PC-3 (cell line): ENCODE measurements at regions not wholly inside any gene's neighbourhood (a gene's known extent, or its start where the extent isn't known, plus 50 kb on each side); places are given as distances from the start of the nearest gene placed in this dataset.
"Not testable (repeated sequence)": the region's sequence is repeated elsewhere in the genome, so short reads cannot be mapped to it uniquely, and the experiment has no call there.

Source experiments
- ATAC-seq: fragments of 200-7000 bp; cut with Tn5 transposase; 2 replicates; pipeline ENCODE4 v1.9.1; 2020; ENCODE audit warnings: mild to moderate bottlenecking, moderate library complexity
- BruUV-seq: library from RNA; stranded (reverse); fragments of 400-500 nt; replicated peaks from 2 replicates; lab custom pipeline; 2021; lab: Mats Ljungman, UMichigan
- CTCF ChIA-PET: fragments of 300-600 bp; sonication (Branson Sonifier 250); formaldehyde crosslinking; loops from one replicate; lab custom pipeline; 2022; ENCODE audit warnings: antibody characterized with exemption; lab: Charles Lee
- POLR2A ChIA-PET: fragments of 300-600 bp; sonication (Branson Sonifier 250); formaldehyde crosslinking; loops from one replicate; lab custom pipeline; 2022; ENCODE audit warnings: antibody characterized with exemption; ENCODE audit not compliant: unreplicated experiment; lab: Charles Lee
- DNase-seq: peaks from one replicate; pipeline ENCODE4 v3.0.0-alpha.2; 2015
- H2AFZ ChIP-seq: fragments of 300-600 bp; sonication (generic); 2 replicates; pipeline ENCODE4 v1.6.0; 2016; ENCODE audit warnings: antibody characterized with exemption, low read length
- H3F3A ChIP-seq: fragments of 300-600 bp; sonication (generic); one replicate; pipeline ENCODE4 v1.6.0; 2017; ENCODE audit warnings: antibody characterized with exemption, low read length, control low read depth, mild to moderate bottlenecking; ENCODE audit not compliant: unreplicated experiment
- H3K27ac ChIP-seq: fragments of 300-600 bp; sonication (generic); 2 replicates; pipeline ENCODE4 v1.5.1; 2016; ENCODE audit warnings: mild to moderate bottlenecking, low read length
- H3K27me3 ChIP-seq: fragments of 300-600 bp; sonication (generic); 2 replicates; pipeline ENCODE4 v1.6.1; 2016; ENCODE audit warnings: low read length, mixed read lengths
- H3K36me3 ChIP-seq: fragments of 300-600 bp; sonication (generic); 2 replicates; pipeline ENCODE4 v1.6.1; 2016; ENCODE audit warnings: low read depth, mixed run types, low read length, mixed read lengths
- H3K4me1 ChIP-seq: fragments of 300-600 bp; sonication (generic); 2 replicates; pipeline ENCODE4 v1.5.1; 2016; ENCODE audit warnings: low read length; ENCODE audit not compliant: insufficient read depth
- H3K4me2 ChIP-seq: fragments of 300-600 bp; sonication (generic); 2 replicates; pipeline ENCODE4 v1.6.0; 2016; ENCODE audit warnings: low read length
- H3K4me3 ChIP-seq: fragments of 300-600 bp; sonication (generic); 2 replicates; pipeline ENCODE4 v1.5.1; 2016; ENCODE audit warnings: mild to moderate bottlenecking, low read length, mixed read lengths
- H3K79me2 ChIP-seq: fragments of 300-600 bp; sonication (generic); 2 replicates; pipeline ENCODE4 v1.6.1; 2017; ENCODE audit warnings: low read length, mixed read lengths
- H3K9ac ChIP-seq: fragments of 300-600 bp; sonication (generic); 2 replicates; pipeline ENCODE4 v1.6.0; 2016; ENCODE audit warnings: mild to moderate bottlenecking, low read length
- H3K9me2 ChIP-seq: fragments of 300-600 bp; sonication (generic); replicated peaks from 2 replicates; pipeline ENCODE4 v1.6.1; 2016; ENCODE audit warnings: mixed run types, low read length, mixed read lengths
- H3K9me3 ChIP-seq: fragments of 300-600 bp; sonication (generic); 2 replicates; pipeline ENCODE4 v1.6.1; 2016; ENCODE audit warnings: low read length, mixed read lengths
- H4K20me1 ChIP-seq: fragments of 300-600 bp; sonication (generic); 2 replicates; pipeline ENCODE4 v1.6.1; 2016; ENCODE audit warnings: low read length, mixed read lengths
- CTCF ChIP-seq: fragments of 300-600 bp; sonication (generic); conservative IDR thresholded peaks from 2 replicates; pipeline ENCODE4 v1.5.1; 2017; ENCODE audit warnings: antibody characterized with exemption, low read depth, mild to moderate bottlenecking, low read length
- EZH2 ChIP-seq: fragments of 300-600 bp; sonication (generic); IDR thresholded peaks from one replicate; pipeline ENCODE4 v1.6.1; 2017; ENCODE audit warnings: antibody characterized with exemption, mild to moderate bottlenecking, low read length; ENCODE audit not compliant: unreplicated experiment
- EZH2phosphoT487 ChIP-seq: fragments of 300-600 bp; sonication (generic); IDR thresholded peaks from 2 replicates; pipeline ENCODE4 v1.6.1; 2018; ENCODE audit warnings: mild to moderate bottlenecking, antibody characterized with exemption, low read length, borderline replicate concordance
- intact Hi-C: fragments of 100-400 bp; cut with micrococcal nuclease; formaldehyde crosslinking; loops from 2 replicates; pipeline ENCODE4 v1.9.0; 2023

DNA sequence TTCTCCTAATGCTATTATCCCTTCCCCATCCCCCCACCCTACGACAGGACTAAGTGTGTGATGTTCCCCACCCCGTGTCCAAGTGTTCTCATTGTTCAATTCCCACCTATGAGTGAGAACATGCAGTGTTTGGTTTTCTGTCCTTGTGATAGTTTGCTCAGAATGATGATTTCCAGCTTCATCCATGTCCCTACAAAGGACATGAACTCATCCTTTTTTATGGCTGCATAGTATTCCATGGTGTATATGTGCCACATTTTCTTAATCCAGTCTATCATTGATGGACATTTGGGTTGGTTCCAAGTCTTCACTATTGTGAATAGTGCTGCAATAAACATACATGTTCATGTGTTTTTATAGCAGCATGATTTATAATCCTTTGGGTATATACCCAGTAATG, 183.4 kb downstream of the MSN start:
- H3K79me2 ChIP-seq, H3F3A ChIP-seq, H3K4me2 ChIP-seq, H3K36me3 ChIP-seq, DNase-seq, H3K9ac ChIP-seq, intact Hi-C loops, H3K4me3 ChIP-seq, CTCF ChIA-PET, H4K20me1 ChIP-seq, H2AFZ ChIP-seq, H3K27me3 ChIP-seq, H3K9me3 ChIP-seq, ATAC-seq, H3K4me1 ChIP-seq, H3K27ac ChIP-seq, BruUV-seq, POLR2A ChIA-PET, H3K9me2 ChIP-seq: not testable (repeated sequence)

GRCh38 chrX:65846974-65847373, 179.5 kb downstream of the MSN start:
- ChIA-PET CTCF (no interaction called here), POLR2A (no interaction called here)
- intact Hi-C loops: no loop called here
- H3K4me2 ChIP-seq: no peak overlapping the region
- no peaks in the 10 kb centered on the region for H3K9me2 ChIP-seq
- no peak overlapping the region for H2AFZ ChIP-seq
- no peaks in the 10 kb centered on the region for H3K9me3 ChIP-seq
- no peaks in the 10 kb centered on the region for H3F3A ChIP-seq
- H3K9ac ChIP-seq: no peak overlapping the region
- BruUV-seq: no TSS peak
- no peaks in the 10 kb centered on the region for H3K27me3 ChIP-seq
- TF ChIP-seq EZH2: no peak
- TF ChIP-seq EZH2phosphoT487: no peak
- no peak for TF ChIP-seq CTCF
- no peaks in the 10 kb centered on the region for H3K4me1 ChIP-seq
- no peaks in the 10 kb centered on the region for H3K79me2 ChIP-seq
- DNase-seq (no peak), ATAC-seq (no peak)
- no peaks in the 10 kb centered on the region for H3K36me3 ChIP-seq
- no peak overlapping the region for H3K27ac ChIP-seq
- no peak overlapping the region for H3K4me3 ChIP-seq
- H4K20me1 ChIP-seq: no peaks in the 10 kb centered on the region

DNA sequence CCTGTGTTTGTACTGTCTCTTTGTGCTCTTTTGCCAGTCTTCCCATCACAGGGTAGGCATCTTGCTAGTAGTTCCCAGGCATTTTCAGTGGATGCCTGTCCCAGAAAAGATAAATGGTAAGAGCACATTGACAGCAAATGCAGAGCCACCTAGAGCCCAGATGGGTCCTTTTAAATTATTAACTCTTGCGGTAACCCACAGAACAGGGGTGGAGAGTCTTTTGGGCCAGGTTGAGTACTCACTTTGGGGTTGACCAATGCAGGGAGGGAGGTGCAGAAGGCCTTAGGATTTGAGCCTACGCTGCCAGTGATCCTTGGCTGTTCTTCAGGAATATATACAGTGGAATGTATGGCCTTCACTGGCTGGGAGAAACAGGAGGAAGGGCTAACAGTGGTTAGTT, 173.8 kb downstream of the MSN start:
- TF ChIP-seq EZH2phosphoT487 (no peak), CTCF (no peak), EZH2 (no peak)
- Histone ChIP-seq H3K79me2 (no peaks in the 10 kb centered on the region), H4K20me1 (no peaks in the 10 kb centered on the region), H3K9me2 (no peaks in the 10 kb centered on the region), H3K9me3 (no peaks in the 10 kb centered on the region), H2AFZ (no peak overlapping the region), H3K4me1 (no peaks in the 10 kb centered on the region), H3K27me3 (no peaks in the 10 kb centered on the region), H3K27ac (no peak overlapping the region), H3K4me3 (no peak overlapping the region), H3K4me2 (no peak overlapping the region), H3K9ac (no peak overlapping the region), H3F3A (no peaks in the 10 kb centered on the region), H3K36me3 (no peaks in the 10 kb centered on the region)
- CTCF ChIA-PET: no interaction called here
- ATAC-seq: no peak
- POLR2A ChIA-PET: no interaction called here
- no TSS peak for BruUV-seq
- no peak for DNase-seq
- intact Hi-C loops: no loop called here
